CD14-positive monocyte (primary cell): ENCODE measurements at regions not wholly inside any gene's neighbourhood (a gene's known extent, or its start where the extent isn't known, plus 50 kb on each side); places are given as distances from the start of the nearest gene placed in this dataset.

Experiments used
- DNase-seq, 3 donors: peaks; one replicate each; pipeline ENCODE4 v3.0.0-alpha.2; 2011 to 2022
- H2AFZ ChIP-seq: 2 replicates; pipeline ENCODE4 v1.6.0; 2012; ENCODE audit warnings: mild to moderate bottlenecking, low read depth, low read length, inconsistent platforms; ENCODE audit not compliant: insufficient read depth, poor library complexity, severe bottlenecking
- H3K27ac ChIP-seq, 2 donors: 1 replicate in 1 of 2; 2 replicates in 1 of 2; pipeline ENCODE4 v1.5.1; 2012 to 2013; ENCODE audit warnings: low read length in 2 of 2, control low read depth in 1 of 2, inconsistent platforms in 1 of 2, low read depth in 1 of 2, mild to moderate bottlenecking in 1 of 2
- H3K27me3 ChIP-seq, 2 donors: one replicate each; pipeline versions ENCODE4 v1.6.0 to v1.6.1; 2011 to 2013; ENCODE audit warnings: low read length in 2 of 2; ENCODE audit not compliant: control insufficient read depth in 2 of 2, insufficient read depth in 2 of 2
- H3K36me3 ChIP-seq, 2 donors: replicated peaks in 1 of 2; 1 replicate in 1 of 2; 2 replicates in 1 of 2; pipeline versions ENCODE4 v1.5.1 to v1.6.1; 2012 to 2013; ENCODE audit warnings: low read length in 2 of 2, control low read depth in 1 of 2, inconsistent platforms in 1 of 2, mild to moderate bottlenecking in 1 of 2; ENCODE audit not compliant: insufficient read depth in 2 of 2, control insufficient read depth in 1 of 2
- H3K4me1 ChIP-seq, 2 donors: 1 replicate in 1 of 2; 2 replicates in 1 of 2; pipeline versions ENCODE4 v1.5.1 to v1.6.1; 2012 to 2013; ENCODE audit warnings: low read length in 2 of 2, control low read depth in 1 of 2, inconsistent platforms in 1 of 2, mild to moderate bottlenecking in 1 of 2, moderate library complexity in 1 of 2; ENCODE audit not compliant: insufficient read depth in 2 of 2, control insufficient read depth in 1 of 2
- H3K4me2 ChIP-seq: replicated peaks from 2 replicates; pipeline ENCODE3; 2012; ENCODE audit warnings: low read length, moderate library complexity, mild to moderate bottlenecking; ENCODE audit not compliant: poor library complexity, severe bottlenecking; ENCODE audit errors: extremely low read depth
- H3K4me3 ChIP-seq, 3 experiments: fragments of 200-600 bp in 1 of 3; sonication (generic) in 1 of 3; replicated peaks in 1 of 3; 1 replicate in 2 of 3; 2 replicates in 1 of 3; pipeline ENCODE4 v1.5.1; 2011 to 2013; ENCODE audit warnings: low read length in 3 of 3, mild to moderate bottlenecking in 3 of 3, control low read depth in 2 of 3, low read depth in 2 of 3, inconsistent platforms in 1 of 3, moderate library complexity in 1 of 3
- H3K79me2 ChIP-seq: 2 replicates; pipeline ENCODE4 v1.6.0; 2012; ENCODE audit warnings: mild to moderate bottlenecking, control low read depth, inconsistent platforms, low read length, moderate library complexity; ENCODE audit not compliant: insufficient read depth
- H3K9ac ChIP-seq: 2 replicates; pipeline ENCODE4 v1.6.0; 2017; ENCODE audit warnings: low read length, mild to moderate bottlenecking; ENCODE audit not compliant: insufficient read depth, poor library complexity, severe bottlenecking
- H3K9me3 ChIP-seq, 2 donors: replicated peaks in 1 of 2; 1 replicate in 1 of 2; 2 replicates in 1 of 2; pipeline versions ENCODE4 v1.5.1 to v1.6.1; 2012 to 2013; ENCODE audit warnings: low read length in 2 of 2, control low read depth in 1 of 2; ENCODE audit not compliant: control insufficient read depth in 1 of 2, insufficient read depth in 1 of 2
- H4K20me1 ChIP-seq: 2 replicates; pipeline ENCODE4 v1.6.0; 2012; ENCODE audit warnings: mild to moderate bottlenecking, low read length, control low read depth, moderate library complexity; ENCODE audit not compliant: insufficient read depth
- H3K27ac Mint-ChIP-seq, 7 donors: one replicate each; pipeline ENCODE4 v1.8.0; 2020; ENCODE audit warnings: mild to moderate bottlenecking in 7 of 7, mixed read lengths in 7 of 7, moderate library complexity in 6 of 7, inconsistent platforms in 2 of 7
- H3K27me3 Mint-ChIP-seq, 3 donors: one replicate each; pipeline ENCODE4 v1.8.0; 2021 to 2022; ENCODE audit warnings: low read depth in 3 of 3, mild to moderate bottlenecking in 3 of 3, mixed read lengths in 3 of 3, moderate library complexity in 3 of 3, inconsistent platforms in 1 of 3
- H3K36me3 Mint-ChIP-seq, 2 donors: one replicate each; pipeline ENCODE4 v1.8.0; 2020; ENCODE audit warnings: mixed read lengths in 2 of 2, inconsistent platforms in 1 of 2, mild to moderate bottlenecking in 1 of 2
- H3K4me1 Mint-ChIP-seq: one replicate; pipeline ENCODE4 v1.8.0; 2020; ENCODE audit warnings: mild to moderate bottlenecking, mixed read lengths
- H3K4me3 Mint-ChIP-seq, 2 donors: one replicate each; pipeline ENCODE4 v1.8.0; 2020; ENCODE audit warnings: mild to moderate bottlenecking in 2 of 2, mixed read lengths in 2 of 2, moderate library complexity in 1 of 2
- H3K9me3 Mint-ChIP-seq, 7 donors: one replicate each; pipeline ENCODE4 v1.8.0; 2020 to 2022; ENCODE audit warnings: mixed read lengths in 7 of 7, mild to moderate bottlenecking in 6 of 7, moderate library complexity in 6 of 7, inconsistent platforms in 2 of 7
- WGBS: methylation state at CpG from one replicate; pipeline ENCODE4 v1.1.5; 2013; ENCODE audit warnings: missing lambda C conversion rate; ENCODE audit not compliant: insufficient coverage; 5-methylcytosine and 5-hydroxymethylcytosine counted together
- intact Hi-C, 2 donors: fragments of 100-400 bp; cut with micrococcal nuclease; formaldehyde crosslinking; loops; one replicate each; pipeline versions ENCODE4 v1.15.0 to v1.15.1; 2023
- TF ChIP-seq, protein P1 (sequence below): fragments of 200-600 bp; IDR thresholded peaks from one replicate; pipeline ENCODE4 v1.8.0; 2022; ENCODE audit warnings: antibody characterized with exemption, mild to moderate bottlenecking

DNA sequence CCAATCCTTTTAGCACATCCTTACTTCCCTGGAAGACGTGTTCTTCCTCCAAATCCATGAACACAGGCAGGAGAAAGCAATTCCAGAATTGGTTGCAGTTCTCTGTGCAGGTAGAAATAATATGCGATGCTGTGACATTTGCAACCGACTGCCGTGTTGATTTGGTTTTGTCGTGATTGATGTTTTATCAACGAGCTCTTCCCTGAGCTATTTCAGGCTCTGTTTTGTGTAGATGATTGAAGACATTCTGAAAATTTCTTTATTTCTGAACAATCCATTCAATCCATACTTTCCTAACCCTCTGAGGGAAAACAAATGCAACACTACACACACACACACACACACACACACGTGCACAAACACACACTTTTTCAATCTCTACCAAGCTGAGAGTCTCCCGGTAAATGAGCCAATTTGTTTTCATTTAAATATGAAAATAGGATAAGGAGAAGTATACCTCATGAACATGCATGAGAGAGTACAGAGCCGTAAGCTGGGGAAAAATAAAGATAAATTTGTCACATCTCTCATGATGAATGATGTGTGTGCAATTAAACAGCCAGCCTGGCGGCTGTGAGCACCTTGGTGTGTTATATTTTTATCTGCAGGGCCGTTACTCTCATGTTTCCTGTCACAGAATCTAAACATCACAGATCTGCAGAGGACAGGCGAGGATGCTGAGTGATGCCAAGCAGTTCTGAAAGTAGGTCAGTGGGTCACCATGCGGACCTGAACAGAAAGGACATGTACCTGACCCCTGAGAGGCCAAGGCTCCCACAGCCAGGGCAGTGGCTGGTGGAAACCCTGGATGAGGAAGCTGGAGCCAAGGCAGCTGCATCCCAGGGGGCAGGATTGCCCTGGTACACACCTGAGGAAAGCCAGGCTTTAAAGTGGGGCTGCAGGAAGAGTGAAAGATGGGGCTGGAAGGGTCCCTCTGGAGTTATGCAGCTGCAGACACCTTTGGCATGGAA lies 64.8 kb downstream of the PDCL3 start:
- peaks cover 2% of the 10 kb centered on the region for H3K4me1 Mint-ChIP-seq
- Histone ChIP-seq H3K27me3 (no peaks in the 10 kb centered on the region), H3K4me3 (no peak overlapping the region), H3K36me3 (no peaks in the 10 kb centered on the region), H3K9me3 (no peaks in the 10 kb centered on the region), H3K4me2 (no peak overlapping the region), H3K79me2 (no peaks in the 10 kb centered on the region), H4K20me1 (no peaks in the 10 kb centered on the region), H3K4me1 (no peaks in the 10 kb centered on the region), H2AFZ (no peak overlapping the region), H3K27ac (no peak overlapping the region), H3K9ac (no peak overlapping the region)
- peaks cover 0 to 3% (median 1%) of the 10 kb centered on the region in 7 donors for H3K9me3 Mint-ChIP-seq
- H3K4me3 Mint-ChIP-seq: no peak overlapping the region
- 83% methylated on average over 2 of the region's 13 CpGs for WGBS
- no peak for DNase-seq
- H3K27me3 Mint-ChIP-seq: peaks cover 2 to 12% (median 9%) of the 10 kb centered on the region in 3 donors
- no peak overlapping the region for H3K27ac Mint-ChIP-seq
- intact Hi-C loops: no loop called here
- TF ChIP-seq, protein P1, sequence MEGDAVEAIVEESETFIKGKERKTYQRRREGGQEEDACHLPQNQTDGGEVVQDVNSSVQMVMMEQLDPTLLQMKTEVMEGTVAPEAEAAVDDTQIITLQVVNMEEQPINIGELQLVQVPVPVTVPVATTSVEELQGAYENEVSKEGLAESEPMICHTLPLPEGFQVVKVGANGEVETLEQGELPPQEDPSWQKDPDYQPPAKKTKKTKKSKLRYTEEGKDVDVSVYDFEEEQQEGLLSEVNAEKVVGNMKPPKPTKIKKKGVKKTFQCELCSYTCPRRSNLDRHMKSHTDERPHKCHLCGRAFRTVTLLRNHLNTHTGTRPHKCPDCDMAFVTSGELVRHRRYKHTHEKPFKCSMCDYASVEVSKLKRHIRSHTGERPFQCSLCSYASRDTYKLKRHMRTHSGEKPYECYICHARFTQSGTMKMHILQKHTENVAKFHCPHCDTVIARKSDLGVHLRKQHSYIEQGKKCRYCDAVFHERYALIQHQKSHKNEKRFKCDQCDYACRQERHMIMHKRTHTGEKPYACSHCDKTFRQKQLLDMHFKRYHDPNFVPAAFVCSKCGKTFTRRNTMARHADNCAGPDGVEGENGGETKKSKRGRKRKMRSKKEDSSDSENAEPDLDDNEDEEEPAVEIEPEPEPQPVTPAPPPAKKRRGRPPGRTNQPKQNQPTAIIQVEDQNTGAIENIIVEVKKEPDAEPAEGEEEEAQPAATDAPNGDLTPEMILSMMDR: no peak
- no peaks in the 10 kb centered on the region for H3K36me3 Mint-ChIP-seq

DNA sequence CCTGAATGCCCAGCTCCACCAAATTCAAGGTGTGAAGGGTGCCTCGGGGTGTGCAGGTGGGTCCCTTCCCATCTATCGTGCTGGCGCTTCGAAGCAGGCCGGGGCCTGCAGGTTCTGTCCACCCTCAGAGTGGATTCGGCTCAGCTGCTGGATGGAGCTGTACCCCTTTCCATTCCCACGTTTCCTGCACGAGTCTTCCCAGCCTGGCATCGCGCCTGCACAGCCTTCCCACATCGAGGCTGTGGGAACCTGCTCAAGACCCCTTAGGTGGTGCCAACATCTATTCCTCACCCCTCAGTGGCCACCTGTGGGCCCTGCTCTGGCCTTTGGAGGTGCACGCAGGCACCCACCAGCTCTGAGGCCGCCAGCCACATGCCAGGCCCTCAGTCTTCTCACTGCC lies 65.7 kb downstream of the PDCL3 start:
- Histone ChIP-seq H2AFZ (no peak overlapping the region), H3K4me3 (no peak overlapping the region), H3K27me3 (no peaks in the 10 kb centered on the region), H3K9me3 (no peaks in the 10 kb centered on the region), H3K36me3 (no peaks in the 10 kb centered on the region), H3K9ac (no peak overlapping the region), H3K4me2 (no peak overlapping the region), H4K20me1 (no peaks in the 10 kb centered on the region), H3K4me1 (no peaks in the 10 kb centered on the region), H3K79me2 (no peaks in the 10 kb centered on the region), H3K27ac (no peak overlapping the region)
- H3K4me1 Mint-ChIP-seq: peaks cover 2% of the 10 kb centered on the region
- DNase-seq: no peak
- 94% methylated on average over 11 of the region's 13 CpGs for WGBS
- H3K36me3 Mint-ChIP-seq: no peaks in the 10 kb centered on the region
- H3K27ac Mint-ChIP-seq: no peak overlapping the region
- H3K4me3 Mint-ChIP-seq: no peak overlapping the region
- H3K27me3 Mint-ChIP-seq: peaks cover 2 to 12% (median 9%) of the 10 kb centered on the region in 3 donors
- peaks cover 0 to 3% (median 1%) of the 10 kb centered on the region in 7 donors for H3K9me3 Mint-ChIP-seq
- TF ChIP-seq, protein P1: no peak
- intact Hi-C loops: no loop called here
